ENCODE measurements at regions not wholly inside any gene's neighbourhood (a gene's known extent, or its start where the extent isn't known, plus 50 kb on each side); places are given as distances from the start of the nearest gene placed in this dataset.

GRCh38 chr18:51687845-51688585 lies 490.5 kb upstream of the MEX3C start:
- H3K27me3 ChIP-seq (ENCODE audit: control insufficient read depth, low read length), result no peaks in the 10 kb centered on the region
- no peaks in the 10 kb centered on the region for H3K79me2 ChIP-seq (ENCODE audit: control insufficient read depth, low read length)
- H3K27ac ChIP-seq (ENCODE audit: low read depth, low read length), result no peak overlapping the region
- no peaks in the 10 kb centered on the region for H3K9me3 ChIP-seq (ENCODE audit: control insufficient read depth, insufficient read depth, low read length)
- H3K4me2 ChIP-seq (ENCODE audit: low read length), result no peak overlapping the region
- no peaks in the 10 kb centered on the region for H4K20me1 ChIP-seq (ENCODE audit: control insufficient read depth, insufficient read depth, low read depth, low read length)
- no peaks in the 10 kb centered on the region for H3F3A ChIP-seq (ENCODE audit: control insufficient read depth, insufficient read depth)
- H3K9me2 ChIP-seq (replicated peaks; ENCODE audit: control insufficient read depth, low read length), result no peaks in the 10 kb centered on the region
- H3K4me1 ChIP-seq (ENCODE audit: control insufficient read depth, low read length), result no peaks in the 10 kb centered on the region
- H3K36me3 ChIP-seq (ENCODE audit: control insufficient read depth, low read length), result no peaks in the 10 kb centered on the region
- TF ChIP-seq EZH2phosphoT487 (IDR thresholded peaks at IDR 0.05; ENCODE audit: borderline replicate concordance, low read length) (no peak), CTCF (IDR thresholded peaks at IDR 0.05; ENCODE audit: low read depth, low read length, poor library complexity, severe bottlenecking) (no peak)
- H3K4me3 ChIP-seq (ENCODE audit: low read length), result no peak overlapping the region

GRCh38 chr18:51692612-51693011 lies 495.1 kb upstream of the MEX3C start:
- no peaks in the 10 kb centered on the region for H3F3A ChIP-seq (ENCODE audit: control insufficient read depth, insufficient read depth)
- no peak overlapping the region for H3K4me3 ChIP-seq (ENCODE audit: low read length)
- no peaks in the 10 kb centered on the region for H4K20me1 ChIP-seq (ENCODE audit: control insufficient read depth, insufficient read depth, low read depth, low read length)
- H3K79me2 ChIP-seq (ENCODE audit: control insufficient read depth, low read length), result no peaks in the 10 kb centered on the region
- H3K9me3 ChIP-seq (ENCODE audit: control insufficient read depth, insufficient read depth, low read length), result no peaks in the 10 kb centered on the region
- H3K4me1 ChIP-seq (ENCODE audit: control insufficient read depth, low read length), result no peaks in the 10 kb centered on the region
- no peaks in the 10 kb centered on the region for H3K36me3 ChIP-seq (ENCODE audit: control insufficient read depth, low read length)
- H3K27me3 ChIP-seq (ENCODE audit: control insufficient read depth, low read length), result no peaks in the 10 kb centered on the region
- no peaks in the 10 kb centered on the region for H3K9me2 ChIP-seq (replicated peaks; ENCODE audit: control insufficient read depth, low read length)
- no peak overlapping the region for H3K27ac ChIP-seq (ENCODE audit: low read depth, low read length)
- H3K4me2 ChIP-seq (ENCODE audit: low read length), result no peak overlapping the region
- TF ChIP-seq EZH2phosphoT487 (IDR thresholded peaks at IDR 0.05; ENCODE audit: borderline replicate concordance, low read length) (no peak), CTCF (IDR thresholded peaks at IDR 0.05; ENCODE audit: low read depth, low read length, poor library complexity, severe bottlenecking) (no peak)

DNA sequence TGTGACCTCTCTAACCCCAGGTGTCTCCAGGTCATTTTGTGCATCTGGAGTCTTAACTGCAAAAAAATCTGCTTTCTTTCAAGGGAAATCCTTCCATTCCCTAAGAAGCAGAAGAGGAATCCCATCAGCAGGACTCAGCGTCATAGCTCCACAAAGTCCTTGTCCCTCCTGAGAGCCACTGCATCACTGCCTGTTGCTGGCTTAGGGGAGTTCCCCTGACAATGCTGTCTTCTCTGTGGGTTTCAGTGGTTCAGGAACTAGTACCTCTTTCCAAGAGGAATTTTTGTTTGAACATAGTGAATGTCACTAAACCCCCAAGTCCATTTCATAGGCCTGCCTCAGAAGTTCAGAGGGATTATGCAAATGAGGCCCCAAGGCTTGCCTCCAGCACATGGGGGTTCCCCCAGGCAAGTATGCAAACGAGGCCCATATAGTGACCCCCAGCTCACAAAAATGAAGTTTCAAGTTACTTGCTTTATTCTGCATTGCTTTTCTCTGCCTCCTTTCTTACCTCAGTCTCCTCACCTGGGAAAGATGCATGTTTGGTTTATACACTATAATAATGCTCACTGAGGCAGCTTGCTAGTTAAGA lies 513.9 kb upstream of the MEX3C start:
- H3K9me3 ChIP-seq (ENCODE audit: control insufficient read depth, insufficient read depth, low read length), result no peaks in the 10 kb centered on the region
- no peaks in the 10 kb centered on the region; the same call in 1 of the 2 replicates for H3K9me2 ChIP-seq (replicated peaks; ENCODE audit: control insufficient read depth, low read length)
- peaks cover 3% of the 10 kb centered on the region; the same call in 1 of the 2 replicates for H3K4me1 ChIP-seq (ENCODE audit: control insufficient read depth, low read length)
- H3K4me3 ChIP-seq (ENCODE audit: low read length), result no peak overlapping the region
- H3K27me3 ChIP-seq (ENCODE audit: control insufficient read depth, low read length), result no peaks in the 10 kb centered on the region
- no peaks in the 10 kb centered on the region for H3K79me2 ChIP-seq (ENCODE audit: control insufficient read depth, low read length)
- no peaks in the 10 kb centered on the region for H3K36me3 ChIP-seq (ENCODE audit: control insufficient read depth, low read length)
- no peak overlapping the region for H3K27ac ChIP-seq (ENCODE audit: low read depth, low read length)
- no peaks in the 10 kb centered on the region for H3F3A ChIP-seq (ENCODE audit: control insufficient read depth, insufficient read depth)
- no peak overlapping the region for H3K4me2 ChIP-seq (ENCODE audit: low read length)
- no peak for TF ChIP-seq EZH2phosphoT487 (IDR thresholded peaks at IDR 0.05; ENCODE audit: borderline replicate concordance, low read length)
- TF ChIP-seq CTCF (IDR thresholded peaks at IDR 0.05; ENCODE audit: low read depth, low read length, poor library complexity, severe bottlenecking), result no peak
- no peaks in the 10 kb centered on the region for H4K20me1 ChIP-seq (ENCODE audit: control insufficient read depth, insufficient read depth, low read depth, low read length)

All from DOHH2 (cell line).